ENCODE measurements at regions not wholly inside any gene's neighbourhood (a gene's known extent, or its start where the extent isn't known, plus 50 kb on each side); places are given as distances from the start of the nearest gene placed in this dataset.

DNA sequence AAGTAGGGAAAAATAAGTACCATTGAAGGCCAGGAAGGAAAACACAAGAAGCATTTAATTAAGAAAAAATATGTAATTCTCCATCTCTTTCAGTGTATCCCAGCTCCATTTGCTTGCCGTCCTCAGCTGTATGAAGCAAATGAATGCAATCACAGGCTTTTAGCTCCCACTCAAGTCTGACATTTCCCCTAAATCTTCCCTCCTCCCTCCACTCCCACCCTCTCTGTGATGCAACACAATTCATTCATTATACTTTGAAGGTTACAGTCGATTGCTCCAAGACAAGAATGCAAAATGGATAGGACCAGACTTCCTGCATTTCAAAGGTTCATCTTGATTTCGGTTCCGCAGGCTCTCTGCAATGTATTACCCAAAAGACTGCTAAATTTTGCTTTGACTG is 172.7 kb upstream of the SERPINE2 start:
- ChIA-PET POLR2A (no interaction called here), CTCF (no interaction called here)
- Histone ChIP-seq H3K27me3 (replicated peaks; ENCODE audit: control insufficient read depth, insufficient read depth, low read length) (no peaks in the 10 kb centered on the region), H3K9me3 (no peaks in the 10 kb centered on the region), H3K4me1 (no peaks in the 10 kb centered on the region), H3K4me3 (ENCODE audit: low read depth, low read length) (no peak overlapping the region), H3K36me3 (ENCODE audit: control insufficient read depth, insufficient read depth, low read length) (no peaks in the 10 kb centered on the region)
- H3K4me3 Mint-ChIP-seq (ENCODE audit: unreplicated experiment): no peak overlapping the region
- H3K27ac Mint-ChIP-seq (ENCODE audit: unreplicated experiment): no peak overlapping the region
- intact Hi-C loops (cut with micrococcal nuclease; ENCODE audit: unreplicated experiment): no loop called here
- no TSS peak for BruUV-seq (replicated peaks)
- H3K36me3 Mint-ChIP-seq (ENCODE audit: insufficient read depth, unreplicated experiment): no peaks in the 10 kb centered on the region
- no peak for DNase-seq
- H3K27me3 Mint-ChIP-seq (ENCODE audit: insufficient read depth, unreplicated experiment): peaks cover 7% of the 10 kb centered on the region
- TF ChIP-seq, protein P1, sequence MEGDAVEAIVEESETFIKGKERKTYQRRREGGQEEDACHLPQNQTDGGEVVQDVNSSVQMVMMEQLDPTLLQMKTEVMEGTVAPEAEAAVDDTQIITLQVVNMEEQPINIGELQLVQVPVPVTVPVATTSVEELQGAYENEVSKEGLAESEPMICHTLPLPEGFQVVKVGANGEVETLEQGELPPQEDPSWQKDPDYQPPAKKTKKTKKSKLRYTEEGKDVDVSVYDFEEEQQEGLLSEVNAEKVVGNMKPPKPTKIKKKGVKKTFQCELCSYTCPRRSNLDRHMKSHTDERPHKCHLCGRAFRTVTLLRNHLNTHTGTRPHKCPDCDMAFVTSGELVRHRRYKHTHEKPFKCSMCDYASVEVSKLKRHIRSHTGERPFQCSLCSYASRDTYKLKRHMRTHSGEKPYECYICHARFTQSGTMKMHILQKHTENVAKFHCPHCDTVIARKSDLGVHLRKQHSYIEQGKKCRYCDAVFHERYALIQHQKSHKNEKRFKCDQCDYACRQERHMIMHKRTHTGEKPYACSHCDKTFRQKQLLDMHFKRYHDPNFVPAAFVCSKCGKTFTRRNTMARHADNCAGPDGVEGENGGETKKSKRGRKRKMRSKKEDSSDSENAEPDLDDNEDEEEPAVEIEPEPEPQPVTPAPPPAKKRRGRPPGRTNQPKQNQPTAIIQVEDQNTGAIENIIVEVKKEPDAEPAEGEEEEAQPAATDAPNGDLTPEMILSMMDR (IDR thresholded peaks at IDR 0.05; ENCODE audit: insufficient read depth in 1 of 2, low read depth in 1 of 2, low read length in 1 of 2, severe bottlenecking in 1 of 2, unreplicated experiment in 1 of 2): no peak
- no peaks in the 10 kb centered on the region for H3K9me3 Mint-ChIP-seq (ENCODE audit: unreplicated experiment)
- H3K4me1 Mint-ChIP-seq (ENCODE audit: low read depth, unreplicated experiment): no peaks in the 10 kb centered on the region

DNA sequence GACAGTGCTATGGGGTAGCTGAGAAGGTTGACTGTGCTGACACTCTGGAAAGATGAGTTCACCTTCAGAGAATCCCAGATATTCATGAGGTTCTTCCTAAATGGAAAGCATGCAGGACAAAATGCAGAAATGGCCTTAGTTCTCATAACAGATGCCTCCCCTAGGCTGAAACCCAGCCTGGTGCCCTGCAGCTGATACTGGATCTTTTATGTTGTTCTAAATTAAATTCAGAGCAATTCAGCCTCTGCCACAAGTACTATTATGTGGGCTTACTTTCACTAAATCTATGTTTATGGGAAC is 172.0 kb upstream of the SERPINE2 start:
- H3K9me3 Mint-ChIP-seq (ENCODE audit: unreplicated experiment): no peaks in the 10 kb centered on the region
- BruUV-seq (replicated peaks): no TSS peak
- H3K4me3 Mint-ChIP-seq (ENCODE audit: unreplicated experiment): no peak overlapping the region
- no peak overlapping the region for H3K27ac Mint-ChIP-seq (ENCODE audit: unreplicated experiment)
- no peak overlapping the region for H3K4me3 ChIP-seq (ENCODE audit: low read depth, low read length)
- H3K36me3 ChIP-seq (ENCODE audit: control insufficient read depth, insufficient read depth, low read length): no peaks in the 10 kb centered on the region
- H3K27me3 ChIP-seq (replicated peaks; ENCODE audit: control insufficient read depth, insufficient read depth, low read length): no peaks in the 10 kb centered on the region
- ChIA-PET POLR2A (no interaction called here), CTCF (no interaction called here)
- intact Hi-C loops (cut with micrococcal nuclease; ENCODE audit: unreplicated experiment): no loop called here
- peaks cover 7% of the 10 kb centered on the region for H3K27me3 Mint-ChIP-seq (ENCODE audit: insufficient read depth, unreplicated experiment)
- DNase-seq: no peak
- no peaks in the 10 kb centered on the region for H3K9me3 ChIP-seq
- no peaks in the 10 kb centered on the region for H3K4me1 Mint-ChIP-seq (ENCODE audit: low read depth, unreplicated experiment)
- TF ChIP-seq, protein P1 (IDR thresholded peaks at IDR 0.05; ENCODE audit: insufficient read depth in 1 of 2, low read depth in 1 of 2, low read length in 1 of 2, severe bottlenecking in 1 of 2, unreplicated experiment in 1 of 2): no peak
- H3K4me1 ChIP-seq: no peaks in the 10 kb centered on the region
- H3K36me3 Mint-ChIP-seq (ENCODE audit: insufficient read depth, unreplicated experiment): no peaks in the 10 kb centered on the region

DNA sequence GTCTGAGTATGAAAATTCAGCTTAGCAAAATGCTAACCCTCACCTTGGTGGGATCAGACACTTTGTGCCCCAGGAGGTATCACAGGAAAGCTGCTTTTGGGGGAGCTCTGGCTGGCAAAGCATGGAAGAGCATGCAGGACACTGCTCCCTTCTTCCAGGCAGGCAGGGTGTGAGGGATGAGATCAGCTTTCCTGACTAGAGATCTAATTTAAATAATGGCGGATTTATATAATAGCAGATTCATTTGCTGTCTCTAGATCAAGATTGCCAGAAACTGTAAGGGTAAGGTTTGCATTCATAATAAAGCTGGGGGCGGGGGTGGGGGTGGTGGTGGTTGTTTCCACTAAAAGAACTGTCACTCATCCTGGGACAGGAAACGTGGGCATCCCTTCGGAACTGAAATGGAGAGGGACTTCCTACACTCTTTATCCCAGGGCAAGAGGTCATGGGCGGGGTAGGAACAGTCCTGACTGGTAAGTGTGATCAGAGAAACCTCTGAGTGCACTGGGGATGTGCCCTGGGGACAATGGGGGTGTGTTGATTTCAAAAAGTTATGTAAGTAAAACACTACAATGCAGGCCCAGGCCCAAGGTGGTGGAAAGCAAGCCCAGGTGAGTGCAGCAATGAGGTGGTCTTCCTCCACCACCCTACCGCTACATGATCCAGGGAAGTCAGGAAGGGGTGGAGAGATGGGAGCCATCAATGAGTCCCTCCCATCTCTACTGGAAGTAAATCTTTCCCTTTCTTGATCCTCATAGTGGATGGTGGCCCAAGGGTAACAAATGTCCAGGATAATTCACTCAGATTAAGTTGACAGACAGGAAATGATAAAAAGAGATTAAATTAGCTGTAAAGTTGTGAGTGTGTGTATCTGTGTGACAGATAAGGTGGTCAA is 171.4 kb upstream of the SERPINE2 start:
- H3K9me3 ChIP-seq: no peaks in the 10 kb centered on the region
- intact Hi-C loops (cut with micrococcal nuclease; ENCODE audit: unreplicated experiment): no loop called here
- ChIA-PET POLR2A (no interaction called here), CTCF (no interaction called here)
- no TSS peak for BruUV-seq (replicated peaks)
- H3K36me3 ChIP-seq (ENCODE audit: control insufficient read depth, insufficient read depth, low read length): no peaks in the 10 kb centered on the region
- no peaks in the 10 kb centered on the region for H3K27me3 ChIP-seq (replicated peaks; ENCODE audit: control insufficient read depth, insufficient read depth, low read length)
- Mint-ChIP-seq H3K36me3 (ENCODE audit: insufficient read depth, unreplicated experiment) (no peaks in the 10 kb centered on the region), H3K27ac (ENCODE audit: unreplicated experiment) (no peak overlapping the region), H3K27me3 (ENCODE audit: insufficient read depth, unreplicated experiment) (peaks cover 8% of the 10 kb centered on the region), H3K4me3 (ENCODE audit: unreplicated experiment) (no peak overlapping the region), H3K4me1 (ENCODE audit: low read depth, unreplicated experiment) (no peaks in the 10 kb centered on the region), H3K9me3 (ENCODE audit: unreplicated experiment) (no peaks in the 10 kb centered on the region)
- DNase-seq: no peak
- H3K4me3 ChIP-seq (ENCODE audit: low read depth, low read length): no peak overlapping the region
- TF ChIP-seq, protein P1 (IDR thresholded peaks at IDR 0.05; ENCODE audit: insufficient read depth in 1 of 2, low read depth in 1 of 2, low read length in 1 of 2, severe bottlenecking in 1 of 2, unreplicated experiment in 1 of 2): no peak
- no peaks in the 10 kb centered on the region for H3K4me1 ChIP-seq

Measured in Caco-2 (cell line).